Lower leg skin (tissue), 3 donors: ENCODE measurements at regions not wholly inside any gene's neighbourhood (a gene's known extent, or its start where the extent isn't known, plus 50 kb on each side); places are given as distances from the start of the nearest gene placed in this dataset.

ENCODE experiments used
- CTCF ChIP-seq, 3 donors: fragments of 450-650 bp; IDR thresholded peaks; one replicate each; pipeline ENCODE4 v1.5.1; 2016; ENCODE audit warnings: antibody characterized with exemption in 3 of 3, mild to moderate bottlenecking in 3 of 3, moderate library complexity in 2 of 3
- POLR2A ChIP-seq, 2 donors: fragments of 450-650 bp; IDR thresholded peaks; one replicate each; pipeline ENCODE4 v1.6.1; 2016 to 2017; ENCODE audit warnings: antibody characterized with exemption in 2 of 2, mild to moderate bottlenecking in 1 of 2, moderate library complexity in 1 of 2

- TF ChIP-seq CTCF (IDR thresholded peaks at IDR 0.05) (no peak), POLR2A (IDR thresholded peaks at IDR 0.05) (no peak)
Measured at GRCh38 chr4:58090539-58090938, 980.4 kb upstream of the IGFBP7 start.
